MM.1S (cell line): ENCODE measurements at regions not wholly inside any gene's neighbourhood (a gene's known extent, or its start where the extent isn't known, plus 50 kb on each side); places are given as distances from the start of the nearest gene placed in this dataset.

Experiments
- DNase-seq: peaks from one replicate; pipeline ENCODE4 v3.0.0-alpha.2; 2015
- H2AFZ ChIP-seq: fragments of 300-600 bp; sonication (generic); 2 replicates; pipeline ENCODE4 v1.6.0; 2016; ENCODE audit warnings: antibody characterized with exemption, low read length
- H3F3A ChIP-seq: fragments of 300-600 bp; sonication (generic); 2 replicates; pipeline ENCODE4 v1.6.1; 2016; ENCODE audit warnings: mild to moderate bottlenecking, antibody characterized with exemption, low read length, moderate library complexity, mixed read lengths; ENCODE audit not compliant: insufficient read depth
- H3K27ac ChIP-seq: fragments of 300-600 bp; sonication (generic); 2 replicates; pipeline ENCODE4 v1.5.1; 2016; ENCODE audit warnings: mild to moderate bottlenecking, low read length
- H3K27me3 ChIP-seq: fragments of 300-600 bp; sonication (generic); replicated peaks from 2 replicates; pipeline ENCODE4 v1.6.0; 2016; ENCODE audit warnings: low read length; ENCODE audit not compliant: insufficient read depth
- H3K36me3 ChIP-seq: fragments of 300-600 bp; sonication (generic); replicated peaks from 2 replicates; pipeline ENCODE4 v1.6.1; 2016; ENCODE audit warnings: mild to moderate bottlenecking, low read length, mixed read lengths; ENCODE audit not compliant: insufficient read depth
- H3K4me1 ChIP-seq: fragments of 300-600 bp; sonication (generic); 2 replicates; pipeline ENCODE4 v1.6.1; 2016; ENCODE audit warnings: low read length, mixed read lengths
- H3K4me2 ChIP-seq: fragments of 300-600 bp; sonication (generic); 2 replicates; pipeline ENCODE4 v1.6.0; 2016; ENCODE audit warnings: low read depth, low read length
- H3K4me3 ChIP-seq: fragments of 300-600 bp; sonication (generic); 2 replicates; pipeline ENCODE4 v1.5.1; 2016; ENCODE audit warnings: low read length, mixed read lengths
- H3K79me2 ChIP-seq: fragments of 300-600 bp; sonication (generic); 2 replicates; pipeline ENCODE4 v1.6.1; 2016; ENCODE audit warnings: mixed run types, low read length, mixed read lengths
- H3K9ac ChIP-seq: fragments of 300-600 bp; sonication (generic); 2 replicates; pipeline ENCODE4 v1.6.1; 2016; ENCODE audit warnings: low read length, mixed read lengths
- H3K9me2 ChIP-seq: fragments of 300-600 bp; sonication (generic); replicated peaks from 2 replicates; pipeline ENCODE4 v1.6.1; 2016; ENCODE audit warnings: mild to moderate bottlenecking, low read length, mixed read lengths; ENCODE audit not compliant: insufficient read depth
- H3K9me3 ChIP-seq: fragments of 300-600 bp; sonication (generic); replicated peaks from 2 replicates; pipeline ENCODE4 v1.6.1; 2016; ENCODE audit warnings: mild to moderate bottlenecking, low read length, mixed read lengths; ENCODE audit not compliant: insufficient read depth
- H4K20me1 ChIP-seq: fragments of 300-600 bp; sonication (generic); 2 replicates; pipeline ENCODE4 v1.6.1; 2016; ENCODE audit warnings: mild to moderate bottlenecking, low read length, moderate library complexity, mixed read lengths; ENCODE audit not compliant: insufficient read depth
- CTCF ChIP-seq: fragments of 300-600 bp; sonication (generic); IDR thresholded peaks from 2 replicates; pipeline ENCODE4 v1.5.1; 2016; ENCODE audit warnings: antibody characterized with exemption, low read length, mixed read lengths
- EZH2 ChIP-seq: fragments of 300-600 bp; sonication (generic); optimal IDR thresholded peaks from 2 replicates; pipeline ENCODE3; 2017; ENCODE audit warnings: low read depth, mild to moderate bottlenecking, antibody characterized with exemption, low read length, mixed read lengths
- EZH2phosphoT487 ChIP-seq: fragments of 300-600 bp; sonication (generic); IDR thresholded peaks from 2 replicates; pipeline ENCODE4 v1.6.1; 2018; ENCODE audit warnings: antibody characterized with exemption, low read length

- no peaks in the 10 kb centered on the region for H3K4me1 ChIP-seq
- DNase-seq: no peak
- H3K9ac ChIP-seq: no peak overlapping the region
- no peak for TF ChIP-seq CTCF
- TF ChIP-seq EZH2phosphoT487: no peak
- no peak for TF ChIP-seq EZH2
- H3F3A ChIP-seq: no peaks in the 10 kb centered on the region
- no peaks in the 10 kb centered on the region for H3K79me2 ChIP-seq
- H4K20me1 ChIP-seq: no peaks in the 10 kb centered on the region
- no peak overlapping the region for H2AFZ ChIP-seq
- H3K27ac ChIP-seq: no peak overlapping the region
- H3K4me2 ChIP-seq: no peak overlapping the region
- no peaks in the 10 kb centered on the region for H3K27me3 ChIP-seq
- H3K36me3 ChIP-seq: no peaks in the 10 kb centered on the region
- no peaks in the 10 kb centered on the region for H3K9me2 ChIP-seq
- H3K9me3 ChIP-seq: no peaks in the 10 kb centered on the region
- no peak overlapping the region for H3K4me3 ChIP-seq
These were observed 281.9 kb upstream of the FN1 start for GRCh38 chr2:215717501-215718381.

- Histone ChIP-seq H3K4me2 (no peak overlapping the region), H3K27ac (no peak overlapping the region), H3K9ac (no peak overlapping the region), H3K36me3 (no peaks in the 10 kb centered on the region), H3K27me3 (no peaks in the 10 kb centered on the region), H2AFZ (no peak overlapping the region), H3K9me3 (no peaks in the 10 kb centered on the region), H3K4me3 (no peak overlapping the region), H3K9me2 (no peaks in the 10 kb centered on the region), H3K79me2 (no peaks in the 10 kb centered on the region), H4K20me1 (no peaks in the 10 kb centered on the region), H3F3A (no peaks in the 10 kb centered on the region), H3K4me1 (no peaks in the 10 kb centered on the region)
- no peak for DNase-seq
- TF ChIP-seq CTCF (no peak), EZH2 (no peak)
These were observed 281.1 kb upstream of the FN1 start for GRCh38 chr2:215716956-215717355.

GRCh38 chr2:215712871-215713790 is 277.3 kb upstream of the FN1 start:
- Histone ChIP-seq H3K9me2 (no peaks in the 10 kb centered on the region), H2AFZ (no peak overlapping the region), H3F3A (no peaks in the 10 kb centered on the region), H3K4me2 (no peak overlapping the region), H3K79me2 (no peaks in the 10 kb centered on the region), H3K9ac (no peak overlapping the region), H3K4me1 (no peaks in the 10 kb centered on the region), H3K27me3 (no peaks in the 10 kb centered on the region), H3K4me3 (no peak overlapping the region), H3K9me3 (no peaks in the 10 kb centered on the region), H3K36me3 (no peaks in the 10 kb centered on the region), H4K20me1 (no peaks in the 10 kb centered on the region), H3K27ac (no peak overlapping the region)
- TF ChIP-seq CTCF (no peak), EZH2 (no peak), EZH2phosphoT487 (no peak)
- no peak for DNase-seq
